ENCODE measurements at regions not wholly inside any gene's neighbourhood (a gene's known extent, or its start where the extent isn't known, plus 50 kb on each side); places are given as distances from the start of the nearest gene placed in this dataset.

GRCh38 chr3:178284181-178284580 is 252.1 kb upstream of the KCNMB2 start:
- TF ChIP-seq CTCF (IDR thresholded peaks at IDR 0.05; ENCODE audit: low read length): no peak
- no peak for TF ChIP-seq EZH2 (optimal IDR thresholded peaks at IDR 0.05; ENCODE audit: low read depth, low read length)
- TF ChIP-seq EZH2phosphoT487 (IDR thresholded peaks at IDR 0.05; ENCODE audit: low read length): no peak

Data from MM.1S (cell line).